ENCODE measurements at regions not wholly inside any gene's neighbourhood (a gene's known extent, or its start where the extent isn't known, plus 50 kb on each side); places are given as distances from the start of the nearest gene placed in this dataset.
"Not testable (repeated sequence)": the region's sequence is repeated elsewhere in the genome, so short reads cannot be mapped to it uniquely, and the experiment has no call there.

- H3K27ac Mint-ChIP-seq, DNase-seq, H3K4me1 Mint-ChIP-seq, H3K27me3 Mint-ChIP-seq, H3K9me3 Mint-ChIP-seq, H3K4me3 Mint-ChIP-seq, ATAC-seq: not testable (repeated sequence)
Observed at GRCh38 chr3:192066253-192066652, 605.3 kb downstream of the PYDC2 start.

GRCh38 chr3:192068464-192069254 lies 607.7 kb downstream of the PYDC2 start:
- Mint-ChIP-seq H3K9me3 (peaks cover 12 to 20% of the 10 kb centered on the region in 2 donors), H3K27me3 (no peaks in the 10 kb centered on the region), H3K27ac (peak overlapping the region in 1 of 2 donors; percentile 33)

DNA sequence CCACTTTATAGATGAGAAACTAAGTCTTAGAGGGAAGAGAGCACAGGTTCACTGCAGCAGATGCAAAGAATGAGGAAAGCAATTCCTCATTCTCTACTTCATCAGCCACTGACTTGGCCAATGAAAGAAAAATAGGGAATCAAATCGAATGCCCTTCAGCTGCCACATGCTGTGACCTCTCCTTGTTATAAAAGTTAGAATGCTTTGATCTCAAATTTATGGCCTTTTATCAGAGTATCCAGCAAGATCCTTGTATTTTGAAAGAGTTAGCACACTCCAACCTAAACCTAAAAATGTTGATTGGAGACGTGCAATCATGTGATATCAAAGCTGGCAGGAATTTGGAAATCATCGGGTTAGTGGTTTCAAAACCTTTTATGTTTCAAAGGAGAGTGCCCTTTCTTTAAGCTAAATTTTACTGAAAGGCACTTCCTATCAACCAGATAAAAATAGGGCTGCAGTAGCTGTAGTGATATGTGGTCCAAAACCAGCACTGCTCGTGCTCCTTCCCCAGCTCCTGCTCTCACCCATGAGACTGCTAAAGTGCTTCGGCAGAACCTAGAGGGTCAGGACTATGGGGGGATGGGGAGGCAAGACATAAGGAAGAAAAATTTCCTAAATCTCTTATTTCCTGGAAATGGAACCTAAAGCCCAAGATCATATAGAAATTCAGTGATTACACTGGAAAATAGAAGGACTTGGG lies 617.0 kb downstream of the PYDC2 start:
- Mint-ChIP-seq H3K27me3 (no peaks in the 10 kb centered on the region), H3K4me3 (no peak overlapping the region), H3K27ac (no peak overlapping the region), H3K9me3 (peaks cover 25 to 32% of the 10 kb centered on the region in 2 donors), H3K4me1 (no peaks in the 10 kb centered on the region)
- DNase-seq (no peak), ATAC-seq (no peak)

More at GRCh38 chr3:192068464-192069254, 607.7 kb downstream of the PYDC2 start:
- no peak overlapping the region for H3K4me3 Mint-ChIP-seq
- ATAC-seq (no peak), DNase-seq (no peak)
- no peaks in the 10 kb centered on the region for H3K4me1 Mint-ChIP-seq

GRCh38 chr3:192079098-192079497 lies 618.1 kb downstream of the PYDC2 start:
- Mint-ChIP-seq H3K27ac (no peak overlapping the region), H3K9me3 (peaks cover 14 to 24% of the 10 kb centered on the region in 2 donors), H3K27me3 (no peaks in the 10 kb centered on the region), H3K4me1 (no peaks in the 10 kb centered on the region), H3K4me3 (no peak overlapping the region)
- ATAC-seq (no peak), DNase-seq (no peak)

DNA sequence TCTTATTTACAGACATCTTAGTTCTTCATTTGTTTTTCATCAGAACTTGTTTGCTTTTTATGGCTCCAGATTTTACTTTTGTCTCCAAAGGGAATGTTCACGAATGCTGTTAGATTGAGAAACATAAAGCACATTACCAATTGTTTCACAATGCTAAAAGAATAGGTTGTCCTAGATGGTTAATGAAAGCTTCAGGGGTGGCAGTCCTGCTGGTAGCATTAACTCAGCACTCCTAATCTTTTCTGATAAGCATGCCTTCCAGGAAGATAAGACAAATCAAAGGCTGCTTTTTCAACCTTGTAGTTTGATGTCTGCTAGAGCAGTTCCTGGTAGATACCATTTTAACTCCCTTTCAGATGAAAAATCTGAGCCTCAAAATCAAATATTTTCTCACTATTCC lies 619.4 kb downstream of the PYDC2 start:
- H3K4me1 Mint-ChIP-seq: no peaks in the 10 kb centered on the region
- no peaks in the 10 kb centered on the region for H3K27me3 Mint-ChIP-seq
- ATAC-seq (no peak), DNase-seq (no peak)
- H3K27ac Mint-ChIP-seq: no peak overlapping the region
- peaks cover 12 to 16% of the 10 kb centered on the region in 2 donors for H3K9me3 Mint-ChIP-seq
- H3K4me3 Mint-ChIP-seq: no peak overlapping the region

GRCh38 chr3:192082730-192083660 lies 622.0 kb downstream of the PYDC2 start:
- ATAC-seq (no peak), DNase-seq (no peak)
- H3K9me3 Mint-ChIP-seq: peaks cover 5 to 9% of the 10 kb centered on the region in 2 donors
- no peak overlapping the region for H3K27ac Mint-ChIP-seq
- no peak overlapping the region for H3K4me3 Mint-ChIP-seq
- H3K27me3 Mint-ChIP-seq: no peaks in the 10 kb centered on the region
- no peaks in the 10 kb centered on the region for H3K4me1 Mint-ChIP-seq

All from stimulated activated naive CD8-positive, alpha-beta T cell treated with anti-CD3 and anti-CD28 coated beads, Interleukin-15, amount 100 ng/mL, for 72 hours (primary cell).